GM21786 (cell line): ENCODE measurements at regions not wholly inside any gene's neighbourhood (a gene's known extent, or its start where the extent isn't known, plus 50 kb on each side); places are given as distances from the start of the nearest gene placed in this dataset.
"Not testable (repeated sequence)": the region's sequence is repeated elsewhere in the genome, so short reads cannot be mapped to it uniquely, and the experiment has no call there.

Experiments
- ATAC-seq: cut with Tn5 transposase; IDR thresholded peaks from one replicate; pipeline ENCODE4 v1.9.1; 2021; ENCODE audit not compliant: unreplicated experiment

- ATAC-seq, result peak; percentile 60
Observed at GRCh38 chr5:112533362-112533761, 114.3 kb upstream of the EPB41L4A start.

- ATAC-seq, result no peak
Observed at GRCh38 chr5:112534067-112534583, 115.0 kb upstream of the EPB41L4A start.

DNA sequence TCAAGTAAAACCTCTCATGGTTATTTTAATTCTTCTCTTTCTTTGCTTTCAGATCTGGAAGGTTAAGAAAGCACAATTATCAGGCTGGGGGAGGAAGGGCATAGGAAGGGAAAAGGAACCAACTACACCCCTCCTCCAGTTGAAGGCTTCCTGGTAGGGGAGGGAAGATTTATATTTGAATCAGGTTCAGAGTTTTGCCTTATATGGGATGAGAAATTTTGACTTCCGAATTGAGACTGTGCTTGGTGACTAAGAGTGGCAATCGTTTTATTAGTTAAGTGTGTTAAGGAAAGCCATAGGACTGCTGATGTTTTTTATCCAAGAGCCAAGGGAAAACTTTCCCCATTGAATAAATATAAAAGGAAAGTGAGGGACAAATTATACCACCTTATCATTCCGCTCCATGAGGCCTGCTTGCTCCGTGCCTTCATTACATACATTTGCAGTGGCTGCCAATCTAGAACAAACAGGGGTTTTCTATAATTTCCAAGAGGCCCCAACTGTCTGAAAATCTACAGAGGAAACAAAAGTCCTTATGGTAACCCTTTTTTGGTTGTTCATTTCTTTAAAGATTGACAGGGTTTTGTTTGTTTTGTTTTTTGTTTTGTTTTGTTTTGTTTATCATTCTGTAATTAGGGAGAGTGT lies 115.7 kb upstream of the EPB41L4A start:
- no peak for ATAC-seq

GRCh38 chr5:112535356-112535755 lies 116.3 kb upstream of the EPB41L4A start:
- ATAC-seq, result no peak

GRCh38 chr5:112544558-112544957 lies 125.5 kb upstream of the EPB41L4A start:
- ATAC-seq, result not testable (repeated sequence)

GRCh38 chr5:112546946-112547592 lies 128.0 kb upstream of the EPB41L4A start:
- no peak for ATAC-seq

- no peak for ATAC-seq
Observed at GRCh38 chr5:112548246-112548881, 129.3 kb upstream of the EPB41L4A start.

DNA sequence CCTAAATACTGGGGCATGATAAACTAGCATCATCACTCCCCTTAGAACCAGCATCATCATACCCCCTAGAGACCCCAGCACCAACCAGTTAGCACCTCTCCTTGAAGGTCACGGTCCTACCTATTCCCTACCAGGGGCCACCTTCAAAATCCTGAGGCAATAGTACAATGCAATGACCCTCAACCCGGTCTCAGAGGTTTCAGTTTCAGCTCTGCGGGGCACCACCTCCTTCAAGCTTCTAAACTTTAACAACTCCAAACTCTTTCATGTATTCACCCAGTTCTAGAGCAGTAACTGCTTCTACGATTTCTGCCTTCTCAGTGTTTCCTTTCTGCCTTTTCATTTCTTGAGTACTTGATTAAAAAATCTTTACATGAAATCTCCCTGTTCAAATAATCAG lies 130.1 kb upstream of the EPB41L4A start:
- ATAC-seq, result no peak

DNA sequence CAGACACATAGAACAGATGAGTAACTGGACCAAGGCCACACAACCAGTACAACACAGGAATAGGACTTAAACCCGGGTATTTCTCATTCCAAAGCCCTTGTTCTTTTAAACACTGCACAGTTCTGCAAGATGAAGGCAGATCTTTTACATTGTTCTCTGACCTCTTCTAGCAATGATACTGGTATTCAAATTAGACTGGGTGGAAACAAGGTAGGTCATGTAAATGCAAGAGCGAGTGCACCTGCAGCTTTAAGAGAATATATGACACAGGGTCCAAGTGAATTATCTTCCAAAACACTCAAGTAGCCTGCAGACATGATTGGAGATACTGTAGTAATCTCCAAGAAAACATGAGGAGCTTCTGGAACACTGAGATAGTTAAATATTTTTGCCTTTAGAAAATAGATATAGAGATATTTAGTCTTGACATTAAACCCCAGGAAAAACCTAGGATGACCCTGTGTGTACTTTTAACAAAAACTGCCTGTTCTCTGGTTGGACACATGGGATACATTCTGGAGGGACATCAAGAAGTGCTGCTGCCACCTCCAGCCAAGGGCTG lies 130.6 kb upstream of the EPB41L4A start:
- no peak for ATAC-seq

DNA sequence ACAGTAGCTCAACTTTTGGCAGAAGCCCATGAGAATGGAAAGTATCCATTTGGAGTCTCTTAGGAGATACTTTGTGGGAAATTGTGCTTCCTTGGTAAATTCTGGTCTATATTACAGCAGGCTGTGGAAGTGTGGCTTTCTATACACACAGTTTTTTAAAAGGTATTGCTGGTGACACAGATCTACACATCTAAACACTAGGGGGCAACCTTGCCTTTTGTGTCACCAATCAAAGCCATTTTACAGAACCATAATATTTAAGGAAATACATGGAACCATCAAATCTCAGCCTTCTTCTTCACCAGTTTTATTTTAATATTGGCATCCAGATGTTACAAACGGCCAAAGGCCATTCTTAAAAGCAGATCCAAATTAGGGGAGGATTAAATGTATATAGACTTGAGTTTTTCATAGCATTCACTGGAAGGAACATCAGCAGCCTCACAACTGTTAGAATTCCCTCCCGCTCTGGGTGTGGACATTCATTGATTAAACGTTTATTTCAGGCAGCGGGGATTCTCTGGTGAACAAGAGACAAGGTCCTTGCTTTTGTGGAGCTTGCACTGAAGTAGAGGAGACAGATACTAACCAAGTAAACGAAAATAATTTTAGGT lies 132.4 kb upstream of the EPB41L4A start:
- ATAC-seq, result peak; percentile 45

GRCh38 chr5:112552216-112552615 lies 133.1 kb upstream of the EPB41L4A start:
- no peak for ATAC-seq

DNA sequence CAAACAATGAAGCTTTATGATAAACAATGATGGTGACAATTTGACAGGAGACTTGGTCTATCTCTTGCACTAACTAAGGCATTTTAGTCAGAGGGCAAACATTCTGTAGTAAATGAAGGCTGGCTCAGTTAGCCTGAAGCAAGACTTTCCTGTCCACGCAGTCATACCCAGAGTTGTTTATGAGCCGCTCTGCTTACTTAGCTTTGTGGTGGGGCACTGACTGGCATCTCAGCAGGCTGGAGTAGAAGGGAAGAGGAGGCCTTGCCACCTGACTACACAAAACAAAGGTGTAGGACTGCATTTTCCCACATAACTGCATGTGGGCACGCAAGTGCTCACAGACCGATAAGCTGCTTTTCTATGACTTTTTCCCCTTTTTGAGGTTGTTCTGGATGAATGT lies 133.7 kb upstream of the EPB41L4A start:
- ATAC-seq, result no peak

DNA sequence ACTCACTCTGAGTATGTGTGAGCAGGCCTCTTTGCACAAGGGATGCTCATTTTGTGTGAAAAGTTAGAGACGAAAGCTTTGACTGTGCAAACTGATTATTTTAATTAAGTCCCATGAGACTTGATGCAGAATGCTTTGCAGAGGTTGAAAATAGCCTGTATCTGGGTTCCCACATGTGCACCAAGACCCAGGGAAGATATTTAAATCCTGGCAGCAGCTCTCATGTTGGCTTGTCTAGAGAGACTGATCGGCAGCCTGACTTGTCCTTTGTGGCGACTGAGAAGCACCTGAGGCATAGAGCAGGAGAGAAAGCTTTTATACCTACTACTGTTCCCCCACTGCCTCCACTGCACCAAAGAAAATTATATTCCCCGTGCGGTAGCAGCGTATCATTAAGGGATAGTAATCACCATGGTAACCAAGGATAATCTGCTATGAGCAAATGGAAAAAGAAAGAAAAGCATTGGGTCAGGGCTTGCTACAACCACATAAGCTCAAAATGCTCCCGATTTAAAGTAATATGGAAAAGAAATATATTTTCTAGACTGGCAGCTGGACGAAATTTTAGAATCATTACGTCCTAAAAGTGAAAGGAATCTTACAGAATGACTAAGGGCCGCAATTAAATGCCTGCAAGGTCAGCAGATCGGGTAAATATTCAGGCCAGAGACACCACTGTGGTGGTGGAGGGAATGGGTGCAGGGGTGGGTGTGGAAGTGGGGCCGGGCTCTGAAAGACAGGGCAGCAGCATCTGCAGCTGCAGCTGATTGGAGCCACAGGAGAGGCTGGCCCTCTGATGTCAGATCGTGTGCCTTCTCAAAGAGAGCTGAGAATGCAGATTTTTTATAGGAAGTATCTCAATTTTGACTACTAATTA lies 135.3 kb upstream of the EPB41L4A start:
- no peak for ATAC-seq

DNA sequence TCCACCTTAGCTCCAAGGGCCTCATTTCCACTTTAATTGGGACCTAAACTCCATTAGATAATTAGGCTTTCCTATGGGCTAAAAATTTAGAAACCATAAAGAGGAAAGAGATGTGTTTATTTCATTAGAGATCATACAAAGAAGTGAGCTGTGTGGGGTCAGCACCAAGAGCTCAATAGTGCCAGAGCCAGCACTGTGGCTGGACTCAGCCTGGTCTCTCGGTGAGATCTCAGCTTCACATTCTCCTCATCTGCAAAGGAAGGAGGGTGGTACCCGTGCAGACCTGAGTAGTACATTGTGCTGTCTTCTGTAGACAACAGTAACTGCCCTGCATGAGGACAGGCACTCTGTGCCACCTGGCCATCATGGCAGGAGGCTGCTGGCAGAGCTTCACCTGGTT lies 136.1 kb upstream of the EPB41L4A start:
- no peak for ATAC-seq

- ATAC-seq, result no peak
Observed at GRCh38 chr5:112555691-112556090, 136.6 kb upstream of the EPB41L4A start.

DNA sequence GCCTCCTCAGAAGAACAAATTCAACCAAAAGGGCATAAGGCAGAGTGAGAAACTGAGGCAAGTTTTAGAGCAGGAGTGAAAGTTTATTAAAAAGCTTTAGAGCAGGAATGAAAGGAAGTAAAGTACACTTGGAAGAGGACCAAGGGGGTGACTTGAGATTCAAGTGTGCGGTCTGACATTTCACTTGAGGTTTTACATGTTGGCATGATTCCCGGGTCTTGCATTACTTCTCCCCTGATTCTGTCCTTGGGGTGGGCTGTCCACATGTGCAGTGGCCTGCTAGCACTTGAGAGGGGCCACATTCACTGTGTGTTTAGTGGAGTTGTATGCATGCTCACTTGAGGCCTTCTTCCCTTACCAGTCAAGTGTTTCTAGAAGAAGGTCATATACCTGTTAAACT lies 140.4 kb upstream of the EPB41L4A start:
- ATAC-seq, result not testable (repeated sequence)

DNA sequence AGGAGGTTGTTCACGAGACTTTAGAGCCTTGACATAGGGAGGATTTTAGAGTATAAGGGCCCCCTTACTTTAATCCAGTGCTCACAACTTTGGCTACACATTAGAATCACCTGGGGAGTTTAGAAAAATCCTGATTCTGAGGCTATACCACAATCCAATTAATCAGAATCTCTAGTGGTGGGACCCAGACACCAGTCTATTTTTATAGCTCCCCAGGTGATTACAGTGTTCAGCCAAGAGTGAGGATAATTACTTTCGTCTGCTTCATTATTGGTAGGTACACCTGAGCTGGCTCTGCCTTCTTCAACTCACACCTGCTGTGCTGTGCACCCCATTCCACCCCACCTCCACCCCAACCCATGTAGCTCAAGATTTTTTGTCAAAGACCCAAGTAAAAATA lies 141.3 kb upstream of the EPB41L4A start:
- no peak for ATAC-seq

DNA sequence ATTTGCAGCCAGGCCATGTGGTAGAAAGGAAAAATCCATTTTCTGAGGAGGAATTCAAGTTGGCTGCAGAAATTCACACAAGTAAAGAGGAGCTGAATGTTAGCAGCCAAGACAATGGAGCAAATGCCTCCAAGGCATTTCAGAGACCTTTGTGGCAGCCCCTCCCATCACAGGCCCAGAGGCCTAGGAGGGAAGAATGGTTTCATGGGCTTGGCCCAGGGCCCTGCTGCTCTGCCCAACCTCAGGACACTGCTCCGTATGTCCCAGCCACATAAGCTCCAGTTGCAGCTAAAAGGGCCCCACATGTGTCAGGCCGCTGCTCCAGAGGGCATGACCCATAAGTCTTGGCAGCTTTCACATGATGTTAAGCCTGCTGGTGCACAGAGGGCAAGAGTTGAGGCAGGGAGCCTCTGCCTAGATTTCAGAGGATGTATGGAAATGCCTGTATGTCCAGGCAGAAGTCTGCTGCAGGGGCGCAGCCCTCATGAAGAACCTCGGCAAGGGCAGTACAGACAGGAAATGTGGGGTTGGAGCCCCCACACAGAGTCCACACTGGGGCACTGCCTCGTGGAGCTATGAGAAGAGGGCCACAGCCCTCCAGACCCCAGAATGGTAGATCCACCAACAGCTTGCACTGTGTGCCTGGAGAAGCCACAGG lies 144.2 kb upstream of the EPB41L4A start:
- no peak for ATAC-seq

- ATAC-seq, result no peak
Observed at GRCh38 chr5:112566251-112566650, 147.2 kb upstream of the EPB41L4A start.

- ATAC-seq, result no peak
Observed at GRCh38 chr5:112569596-112569995, 150.5 kb upstream of the EPB41L4A start.
